ENCODE measurements at regions not wholly inside any gene's neighbourhood (a gene's known extent, or its start where the extent isn't known, plus 50 kb on each side); places are given as distances from the start of the nearest gene placed in this dataset.

DNA sequence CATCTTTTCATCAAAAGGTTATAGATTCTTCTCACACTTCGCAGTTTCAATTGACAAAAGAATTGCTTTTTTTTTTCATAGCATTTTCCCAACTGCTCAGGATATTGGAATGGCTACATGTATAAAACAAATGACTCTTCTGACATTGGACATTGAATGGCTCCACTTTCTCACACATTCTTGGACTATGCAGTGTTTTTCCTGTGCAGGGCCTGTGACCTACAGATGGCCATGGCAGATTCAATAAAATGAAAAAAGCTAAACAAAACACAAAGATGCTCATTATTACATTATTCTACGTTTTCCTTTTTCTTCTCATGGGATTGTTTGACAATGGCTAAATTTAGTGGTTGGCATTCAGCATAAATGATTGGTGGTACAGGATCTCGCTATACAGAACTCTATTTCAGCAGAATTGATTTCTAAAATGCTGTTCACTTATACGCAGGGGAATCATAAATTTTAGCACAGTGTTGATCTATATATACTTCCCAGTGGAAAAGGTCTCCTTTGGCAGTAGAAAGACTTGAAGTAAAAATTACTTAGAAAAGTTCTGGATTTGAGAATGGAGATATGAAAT lies 115.6 kb upstream of the ADAMTS5 start:
- TF ChIP-seq POLR2A (IDR thresholded peaks at IDR 0.05; ENCODE audit: low read length) = no peak
- TF ChIP-seq GATA1 (IDR thresholded peaks at IDR 0.05; ENCODE audit: low read depth, low read length) = no peak
